PC-9 (cell line): ENCODE measurements at regions not wholly inside any gene's neighbourhood (a gene's known extent, or its start where the extent isn't known, plus 50 kb on each side); places are given as distances from the start of the nearest gene placed in this dataset.

Experiments
- BruUV-seq: library from RNA; stranded (reverse); fragments of 400-500 nt; replicated peaks from 2 replicates; lab custom pipeline; 2021; lab: Mats Ljungman, UMichigan
- CTCF ChIA-PET: fragments of 300-600 bp; sonication (Branson Sonifier 250); formaldehyde crosslinking; loops from one replicate; lab custom pipeline; 2022; ENCODE audit warnings: antibody characterized with exemption; lab: Charles Lee
- POLR2A ChIA-PET: fragments of 300-600 bp; sonication (Branson Sonifier 250); formaldehyde crosslinking; loops from one replicate; lab custom pipeline; 2022; ENCODE audit warnings: antibody characterized with exemption; ENCODE audit not compliant: unreplicated experiment; lab: Charles Lee
- DNase-seq, 2 experiments: peaks; one replicate each; pipeline versions ENCODE4 v3.0.0 to v3.0.0-alpha.2; 2015 to 2022; ENCODE audit warnings: mixed read lengths in 1 of 2
- H2AFZ ChIP-seq: fragments of 200-600 bp; sonication (generic); 2 replicates; pipeline ENCODE4 v1.8.1; 2017; ENCODE audit warnings: antibody characterized with exemption
- H3F3A ChIP-seq: fragments of 200-600 bp; sonication (generic); 2 replicates; pipeline ENCODE4 v1.8.1; 2017; ENCODE audit warnings: antibody characterized with exemption, mild to moderate bottlenecking, low read depth; ENCODE audit not compliant: insufficient read depth
- H3K27ac ChIP-seq: fragments of 200-600 bp; sonication (generic); 2 replicates; pipeline ENCODE4 v1.6.1; 2016; ENCODE audit warnings: mixed run types
- H3K27me3 ChIP-seq: fragments of 200-600 bp; sonication (generic); 2 replicates; pipeline ENCODE4 v1.6.1; 2016; ENCODE audit warnings: low read depth, mixed run types; ENCODE audit not compliant: insufficient read depth
- H3K36me3 ChIP-seq: fragments of 200-600 bp; sonication (generic); 2 replicates; pipeline ENCODE4 v1.6.1; 2016; ENCODE audit warnings: low read depth, mixed run types
- H3K4me1 ChIP-seq: fragments of 200-600 bp; sonication (generic); replicated peaks from 2 replicates; pipeline ENCODE4 v1.6.1; 2016; ENCODE audit warnings: mixed run types; ENCODE audit not compliant: insufficient read depth
- H3K4me2 ChIP-seq: fragments of 200-600 bp; sonication (generic); 2 replicates; pipeline ENCODE4 v1.6.1; 2017; ENCODE audit warnings: mixed run types
- H3K4me3 ChIP-seq: fragments of 200-600 bp; sonication (generic); 2 replicates; pipeline ENCODE4 v1.6.1; 2016; ENCODE audit warnings: mixed run types
- H3K79me2 ChIP-seq: fragments of 200-600 bp; sonication (generic); 2 replicates; pipeline ENCODE4 v1.6.1; 2017; ENCODE audit warnings: low read depth, mixed run types
- H3K9me2 ChIP-seq: fragments of 200-600 bp; sonication (generic); 2 replicates; pipeline ENCODE4 v1.8.1; 2017; ENCODE audit warnings: mild to moderate bottlenecking; ENCODE audit not compliant: insufficient read depth
- H3K9me3 ChIP-seq: fragments of 200-600 bp; sonication (generic); 2 replicates; pipeline ENCODE4 v1.8.1; 2016; ENCODE audit warnings: low read depth; ENCODE audit not compliant: insufficient read depth
- H4K20me1 ChIP-seq: fragments of 200-600 bp; sonication (generic); 2 replicates; pipeline ENCODE4 v1.8.1; 2017; ENCODE audit not compliant: insufficient read depth
- CTCF ChIP-seq: fragments of 200-600 bp; sonication (generic); conservative IDR thresholded peaks from 2 replicates; pipeline ENCODE4 v1.6.1; 2017; ENCODE audit warnings: mixed run types, antibody characterized with exemption, mild to moderate bottlenecking, moderate library complexity
- EZH2 ChIP-seq: fragments of 200-600 bp; sonication (generic); IDR thresholded peaks from 2 replicates; pipeline ENCODE4 v1.8.0; 2017; ENCODE audit warnings: antibody characterized with exemption, low read depth
- intact Hi-C: fragments of 100-400 bp; cut with micrococcal nuclease; formaldehyde crosslinking; loops from one replicate; pipeline ENCODE4 v1.10.0; 2022; ENCODE audit not compliant: unreplicated experiment

- DNase-seq, result no peak
These were observed 54.1 kb upstream of the ATP2C1 start for GRCh38 chr3:130839813-130840212.

GRCh38 chr3:130841357-130841756 is 52.5 kb upstream of the ATP2C1 start:
- no peaks in the 10 kb centered on the region for H4K20me1 ChIP-seq
- no peak overlapping the region for H3K27ac ChIP-seq
- no TSS peak for BruUV-seq
- H3K36me3 ChIP-seq, result no peaks in the 10 kb centered on the region
- no peaks in the 10 kb centered on the region for H3K27me3 ChIP-seq
- no peak for DNase-seq
- no peak overlapping the region for H3K4me3 ChIP-seq
- no peaks in the 10 kb centered on the region for H3K4me1 ChIP-seq
- H3K9me3 ChIP-seq, result no peaks in the 10 kb centered on the region
- POLR2A ChIA-PET, result no interaction called here
- intact Hi-C loops, result no loop called here
- no peaks in the 10 kb centered on the region for H3F3A ChIP-seq
- H2AFZ ChIP-seq, result no peak overlapping the region; the same call in 1 of the 2 replicates
- no peaks in the 10 kb centered on the region for H3K79me2 ChIP-seq
- H3K4me2 ChIP-seq, result no peak overlapping the region
- TF ChIP-seq EZH2 (no peak), CTCF (no peak)
- CTCF ChIA-PET, result no interaction called here
- H3K9me2 ChIP-seq, result peaks cover 4% of the 10 kb centered on the region; the same call in 1 of the 2 replicates

More at GRCh38 chr3:130839813-130840212, 54.1 kb upstream of the ATP2C1 start:
- ChIA-PET POLR2A (no interaction called here), CTCF (interaction anchor here (0.6 to 0.7 kb wide), 2 partner anchors 189 to 511 kb away, joined by 5 to 7 read pairs; no protein-coding TSS in a partner anchor)
- TF ChIP-seq EZH2 (no peak), CTCF (no peak)
- Histone ChIP-seq H3K27me3 (no peaks in the 10 kb centered on the region), H2AFZ (no peak overlapping the region), H3K36me3 (no peaks in the 10 kb centered on the region), H3F3A (no peaks in the 10 kb centered on the region), H3K9me3 (no peaks in the 10 kb centered on the region), H3K9me2 (peaks cover 4% of the 10 kb centered on the region; the same call in 1 of the 2 replicates), H4K20me1 (no peaks in the 10 kb centered on the region), H3K4me1 (no peaks in the 10 kb centered on the region), H3K4me2 (no peak overlapping the region), H3K79me2 (no peaks in the 10 kb centered on the region), H3K4me3 (no peak overlapping the region), H3K27ac (no peak overlapping the region)
- intact Hi-C loops, result no loop called here
- BruUV-seq, result no TSS peak

GRCh38 chr3:130843441-130843840 is 50.4 kb upstream of the ATP2C1 start:
- Histone ChIP-seq H3K36me3 (no peaks in the 10 kb centered on the region), H3K9me2 (peaks cover 4% of the 10 kb centered on the region; the same call in 1 of the 2 replicates), H2AFZ (no peak overlapping the region), H3K4me3 (no peak overlapping the region), H3K79me2 (no peaks in the 10 kb centered on the region), H3F3A (no peaks in the 10 kb centered on the region), H3K4me1 (0 out of 2 replicates have a peak, but pooled peaks cover under 1% of the 10 kb centered on the region), H3K27ac (no peak overlapping the region), H3K4me2 (no peak overlapping the region), H4K20me1 (no peaks in the 10 kb centered on the region), H3K9me3 (no peaks in the 10 kb centered on the region), H3K27me3 (no peaks in the 10 kb centered on the region)
- CTCF ChIA-PET, result no interaction called here
- TF ChIP-seq CTCF (no peak), EZH2 (no peak)
- DNase-seq, result no peak
- no TSS peak for BruUV-seq
- intact Hi-C loops, result no loop called here
- POLR2A ChIA-PET, result no interaction called here
